HG02759 (cell line): ENCODE measurements at regions not wholly inside any gene's neighbourhood (a gene's known extent, or its start where the extent isn't known, plus 50 kb on each side); places are given as distances from the start of the nearest gene placed in this dataset.

Experiments used
- ATAC-seq: cut with Tn5 transposase; IDR thresholded peaks from one replicate; pipeline ENCODE4 v1.9.1; 2021; ENCODE audit warnings: mild to moderate bottlenecking, moderate library complexity; ENCODE audit not compliant: unreplicated experiment

DNA sequence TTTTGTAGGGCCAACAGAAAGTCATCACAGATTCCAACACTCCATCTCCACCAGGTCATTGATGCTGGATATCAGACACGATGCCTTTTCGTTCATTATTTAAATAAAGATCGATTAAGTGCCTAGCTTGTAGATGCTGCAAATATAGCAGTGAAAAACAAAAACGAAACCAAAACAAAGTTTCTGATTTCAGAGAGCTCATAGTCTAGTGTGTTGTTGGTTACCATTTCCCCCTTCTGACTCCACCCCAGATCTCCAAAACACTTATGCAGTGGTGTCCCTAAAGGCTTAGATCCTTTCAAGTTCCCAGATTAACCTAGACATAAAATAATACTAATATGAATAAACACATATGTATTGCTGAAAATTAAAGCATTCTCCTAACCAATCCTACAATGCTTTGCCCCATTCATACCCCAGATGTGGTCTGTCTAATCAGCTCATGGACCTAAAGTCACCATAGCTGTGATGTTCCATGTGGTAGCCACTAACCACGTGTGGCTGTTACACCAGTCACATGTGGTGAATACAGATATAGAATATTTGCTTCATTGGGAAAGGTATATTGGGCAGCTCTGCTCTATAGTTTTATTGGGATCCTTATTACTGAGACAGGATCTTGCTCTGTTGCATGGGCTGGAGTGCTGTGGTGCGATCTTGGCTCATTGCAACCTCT lies 787.2 kb downstream of the TDRD15 start:
- ATAC-seq: no peak

DNA sequence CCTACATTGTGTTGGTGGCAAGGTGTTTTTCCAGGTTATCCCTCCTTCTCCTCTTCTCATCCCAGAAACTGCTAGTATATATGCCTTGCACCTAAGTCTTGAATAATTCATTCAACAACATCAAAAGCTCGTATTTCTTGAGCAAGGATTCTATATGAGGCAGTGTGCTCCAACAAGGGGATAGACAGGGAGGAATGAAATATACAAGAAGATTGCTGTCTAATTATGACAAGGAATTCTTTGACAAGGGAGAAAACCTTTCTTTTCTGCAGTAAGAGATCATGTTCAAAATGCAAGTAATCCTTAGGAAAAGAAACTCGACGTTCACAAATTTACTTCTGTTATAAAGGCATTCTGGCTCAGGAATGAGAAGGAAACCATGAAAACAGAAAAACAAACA lies 788.6 kb downstream of the TDRD15 start:
- no peak for ATAC-seq

DNA sequence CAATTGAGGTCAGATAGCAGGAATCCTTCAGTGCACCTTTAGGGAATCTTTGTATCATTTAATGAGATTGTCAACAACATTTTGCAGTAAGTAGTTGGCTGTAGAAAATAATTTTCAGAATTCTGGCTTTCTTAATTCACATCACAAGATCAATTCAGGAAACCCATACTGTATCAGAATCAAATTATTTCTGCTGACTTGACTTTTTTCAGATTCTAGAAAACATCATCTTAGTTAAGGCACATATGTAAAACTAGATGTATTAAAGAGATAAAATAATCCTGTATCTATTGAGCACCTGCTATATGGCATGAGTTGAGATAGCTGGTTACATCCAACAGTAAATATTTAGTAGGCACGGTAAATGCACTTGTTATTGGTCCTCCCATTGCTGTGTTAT lies 791.4 kb downstream of the TDRD15 start:
- ATAC-seq: no peak

DNA sequence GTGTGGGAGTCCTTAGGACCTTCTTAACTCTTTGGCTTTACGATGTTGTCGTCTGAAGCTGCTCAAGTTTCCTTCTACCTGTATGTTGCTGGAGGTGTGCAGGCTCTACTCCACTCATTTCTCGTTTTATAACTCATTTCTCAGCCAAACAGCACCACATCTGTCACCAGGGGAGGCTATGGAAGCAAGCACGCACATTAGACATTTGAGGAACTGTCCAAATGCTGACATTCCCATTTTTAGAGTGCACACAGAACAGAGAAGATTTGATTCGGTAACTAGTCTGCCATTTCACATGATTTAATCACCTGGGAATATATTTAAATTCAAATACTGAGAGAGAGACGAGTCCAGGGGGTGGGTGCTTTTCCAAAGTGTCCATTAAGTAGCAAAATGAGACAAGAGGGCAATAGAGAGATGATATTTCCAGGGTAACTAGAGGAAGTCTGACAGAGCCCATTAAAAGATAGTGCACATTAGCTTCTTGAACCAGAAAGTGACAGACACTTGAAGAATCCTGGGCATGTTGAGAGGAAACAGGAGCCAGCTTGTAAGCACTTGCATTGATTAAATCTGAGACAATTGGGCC lies 793.3 kb downstream of the TDRD15 start:
- no peak for ATAC-seq

DNA sequence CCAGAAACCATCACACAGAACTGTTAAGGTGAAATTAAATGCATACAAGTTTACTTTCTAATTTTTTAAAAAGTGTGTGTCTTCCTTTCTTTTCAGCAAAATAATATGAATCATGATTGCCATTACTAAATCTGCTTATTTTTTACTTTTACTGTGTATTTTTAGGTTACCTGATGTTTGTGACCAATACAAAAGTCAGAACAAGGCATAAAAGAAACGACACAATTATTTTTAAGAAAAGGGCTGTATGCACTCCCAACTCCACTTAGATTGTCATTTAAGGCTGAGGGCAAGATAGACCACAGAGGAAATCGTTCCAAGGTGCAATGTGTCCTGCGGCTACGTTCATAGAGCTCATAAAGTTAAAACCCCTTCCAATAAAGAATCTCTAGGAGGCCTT lies 797.0 kb downstream of the TDRD15 start:
- no peak for ATAC-seq

DNA sequence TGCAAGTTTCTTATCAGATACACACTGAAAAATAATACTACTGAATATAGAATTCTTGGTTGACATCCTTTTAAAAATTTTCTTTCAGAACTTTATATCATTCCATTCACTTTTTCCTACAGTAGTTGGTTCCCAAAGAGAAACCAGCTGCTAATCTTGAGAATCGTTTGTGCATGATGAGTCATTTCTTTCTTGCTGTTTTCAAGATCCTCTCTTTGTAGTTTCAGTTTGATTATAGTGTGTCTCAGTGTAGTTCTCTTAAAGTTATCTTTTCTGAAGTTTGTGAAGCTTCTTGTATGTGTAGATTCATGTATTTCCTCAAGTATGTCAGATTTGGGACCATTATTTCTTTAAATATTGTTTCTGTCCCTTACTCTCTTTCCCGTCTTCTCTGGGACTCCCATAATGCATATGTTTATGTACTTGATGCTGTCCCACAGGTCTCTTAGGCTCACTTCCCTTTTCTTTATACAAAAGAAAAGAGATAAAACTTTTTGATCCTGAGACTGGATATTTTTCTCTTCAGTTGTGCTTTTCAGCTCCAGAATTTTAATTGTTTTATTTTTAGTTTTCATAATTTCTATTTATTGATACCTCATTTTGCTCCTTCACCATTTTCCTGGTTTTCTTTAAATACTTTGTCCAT lies 801.0 kb downstream of the TDRD15 start:
- ATAC-seq: peak; percentile 86

DNA sequence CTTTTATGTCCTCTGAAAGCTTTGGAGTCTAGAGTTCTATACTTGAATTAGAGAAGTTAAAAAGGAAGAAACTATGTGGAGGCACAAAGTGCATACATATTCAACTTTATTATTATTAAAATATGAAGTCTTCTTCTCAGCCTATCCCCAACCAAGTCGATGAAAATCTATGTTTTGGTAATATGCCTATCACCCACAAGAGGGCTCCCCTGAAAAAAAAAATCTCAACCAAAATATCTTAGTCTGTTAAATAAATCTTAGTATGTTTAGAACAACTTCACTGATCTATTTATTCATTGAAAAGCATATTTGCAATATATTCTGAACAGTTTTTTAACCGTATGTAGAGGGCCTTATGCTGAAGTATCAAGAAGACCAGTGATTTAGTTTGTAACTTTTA lies 804.5 kb downstream of the TDRD15 start:
- no peak for ATAC-seq

DNA sequence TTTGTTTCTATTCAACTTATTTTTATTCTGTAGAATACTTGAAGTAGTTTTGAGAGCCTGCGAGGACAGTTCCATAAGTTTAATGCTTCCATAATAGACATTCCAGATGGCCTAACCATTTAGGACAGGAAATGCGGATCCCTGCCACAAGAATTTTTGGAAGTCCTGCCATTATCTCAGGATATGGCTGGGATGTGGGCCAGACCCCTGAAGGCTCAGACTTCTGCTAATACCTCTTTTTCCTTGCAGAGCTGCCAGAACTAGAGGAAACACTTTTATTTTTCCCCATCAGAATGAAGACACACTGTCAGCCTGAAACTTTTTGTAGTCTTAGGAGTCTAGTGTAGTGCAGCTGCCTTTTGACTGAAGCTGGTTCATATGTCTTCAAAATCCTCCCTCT lies 806.5 kb downstream of the TDRD15 start:
- no peak for ATAC-seq

DNA sequence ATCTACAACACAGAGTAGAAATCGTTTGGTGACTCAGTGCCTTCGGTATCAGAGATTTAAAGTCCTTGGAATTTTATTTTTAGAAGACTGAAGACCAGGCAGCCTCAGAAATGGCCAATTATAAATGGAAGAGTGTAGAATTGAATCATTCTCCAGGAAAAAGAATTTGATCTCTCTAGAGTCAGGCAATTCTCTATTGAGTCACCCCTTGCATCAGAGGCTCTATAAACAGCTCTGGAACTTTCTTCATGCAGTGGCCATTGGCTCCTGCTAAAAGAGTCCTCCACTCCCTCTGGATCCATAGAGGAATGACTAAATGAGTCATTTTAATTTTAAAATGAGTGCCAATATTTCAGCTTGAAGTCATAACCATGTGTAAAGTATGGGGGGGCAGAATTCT lies 816.2 kb downstream of the TDRD15 start:
- ATAC-seq: no peak

DNA sequence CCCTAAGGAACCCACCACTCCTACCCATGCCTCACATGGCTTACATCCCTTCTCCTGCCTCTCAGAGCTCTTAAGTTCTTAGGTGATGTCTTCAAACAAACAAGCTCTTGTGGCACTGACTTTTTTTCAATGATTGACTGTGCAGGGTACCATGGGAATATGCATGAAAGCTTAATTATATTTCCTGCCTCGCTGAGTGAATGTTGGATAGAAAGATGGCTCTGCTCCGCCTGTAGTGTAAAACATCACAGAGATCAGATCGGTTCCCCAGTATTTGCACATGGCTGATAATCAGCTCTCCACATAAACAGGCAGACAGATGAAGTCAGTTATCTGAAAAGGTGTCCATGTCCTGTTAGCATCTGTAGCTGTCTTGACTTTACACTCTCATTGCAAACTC lies 820.8 kb downstream of the TDRD15 start:
- ATAC-seq: no peak

DNA sequence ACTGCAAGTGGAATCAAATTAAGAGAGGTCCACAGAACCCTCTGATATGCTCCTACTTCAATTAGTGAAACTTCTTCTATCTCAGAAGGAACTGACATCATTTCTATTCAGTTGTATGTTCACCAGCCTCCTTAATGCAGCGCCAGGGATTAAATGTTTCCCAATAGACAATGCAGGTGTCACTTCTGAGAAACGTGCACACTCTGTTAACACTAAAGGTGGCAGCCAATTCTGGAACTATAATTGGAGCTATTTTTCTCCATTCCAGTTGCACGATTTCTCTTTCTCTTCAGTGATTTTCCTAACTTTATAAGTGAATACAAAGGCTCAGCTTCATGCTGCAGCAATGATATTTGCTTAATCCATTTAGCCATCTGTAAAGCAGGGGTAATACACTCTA lies 821.9 kb downstream of the TDRD15 start:
- ATAC-seq: no peak

DNA sequence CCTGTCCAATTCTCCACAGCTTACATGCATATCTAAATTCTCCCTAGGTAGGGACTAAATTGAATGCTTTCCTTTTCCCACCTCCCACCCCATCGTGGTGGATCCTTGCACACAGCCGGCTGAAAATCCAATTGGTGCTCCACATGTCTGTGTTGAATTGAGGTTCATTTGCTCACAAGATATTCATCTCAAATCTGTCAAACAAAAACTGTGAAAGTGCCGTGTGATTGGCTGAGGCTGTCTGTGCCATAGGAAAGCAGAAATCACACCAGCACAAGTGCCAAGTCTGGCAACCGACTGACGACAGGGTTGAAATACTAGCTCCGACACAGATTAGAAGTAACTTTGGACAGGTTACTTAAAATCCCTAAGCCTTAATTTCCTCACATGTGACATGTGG lies 823.3 kb downstream of the TDRD15 start:
- ATAC-seq: no peak

DNA sequence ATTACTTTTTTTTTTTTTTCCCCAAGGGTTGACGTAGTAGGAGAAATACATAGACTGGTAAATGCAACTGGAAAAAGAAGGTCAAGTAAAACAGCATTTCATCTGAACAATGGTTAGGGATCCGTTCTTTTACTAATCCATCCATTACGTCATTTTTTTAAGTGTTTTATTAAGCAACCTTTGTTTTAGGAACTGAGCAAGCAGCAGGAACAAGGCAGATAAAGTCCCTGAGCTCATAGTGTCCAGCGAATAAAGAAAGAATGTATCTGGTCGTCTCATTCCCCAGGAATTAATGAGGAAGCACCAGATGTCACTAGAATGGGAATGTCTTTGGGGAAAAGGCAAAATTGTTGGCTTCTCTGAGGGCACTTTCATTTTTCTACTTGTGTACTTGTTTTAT lies 842.4 kb downstream of the TDRD15 start:
- ATAC-seq: no peak

DNA sequence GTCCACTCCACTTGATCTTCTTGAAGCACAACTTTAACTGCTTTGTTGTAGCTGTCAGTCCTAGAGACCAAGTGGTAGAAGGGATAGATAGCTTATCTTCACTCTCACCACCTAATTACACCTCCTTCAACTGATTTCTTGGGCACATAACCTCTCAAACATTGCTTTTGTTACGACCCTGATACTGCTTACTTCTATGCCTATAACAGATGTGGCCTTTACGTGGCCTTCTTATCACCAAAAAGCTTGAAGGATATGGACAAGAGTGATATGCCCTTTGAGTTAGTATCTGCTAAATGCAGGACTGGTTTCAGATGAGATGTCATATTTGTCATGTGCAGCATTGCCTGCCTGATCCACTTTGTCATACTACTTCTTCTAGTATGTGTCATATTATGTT lies 847.2 kb downstream of the TDRD15 start:
- ATAC-seq: no peak

DNA sequence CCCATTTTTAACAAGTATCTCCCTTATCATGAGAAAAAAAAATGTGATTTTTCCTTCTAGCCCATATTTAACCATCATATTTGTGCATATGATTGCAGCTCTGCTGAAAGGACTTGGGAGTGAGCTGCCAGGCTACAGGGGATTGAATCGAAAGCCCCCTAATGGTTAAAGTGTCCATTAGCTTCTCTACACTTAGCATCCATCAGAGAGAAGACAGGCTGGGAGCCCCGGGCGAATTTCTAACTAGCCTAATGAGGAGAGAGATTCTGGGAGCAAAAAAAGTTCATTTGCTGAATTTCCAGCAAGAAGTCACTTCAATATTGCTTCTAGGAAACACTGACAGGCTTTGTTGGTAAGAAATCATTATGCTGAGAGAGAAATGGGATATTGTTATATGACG lies 848.8 kb downstream of the TDRD15 start:
- ATAC-seq: no peak

DNA sequence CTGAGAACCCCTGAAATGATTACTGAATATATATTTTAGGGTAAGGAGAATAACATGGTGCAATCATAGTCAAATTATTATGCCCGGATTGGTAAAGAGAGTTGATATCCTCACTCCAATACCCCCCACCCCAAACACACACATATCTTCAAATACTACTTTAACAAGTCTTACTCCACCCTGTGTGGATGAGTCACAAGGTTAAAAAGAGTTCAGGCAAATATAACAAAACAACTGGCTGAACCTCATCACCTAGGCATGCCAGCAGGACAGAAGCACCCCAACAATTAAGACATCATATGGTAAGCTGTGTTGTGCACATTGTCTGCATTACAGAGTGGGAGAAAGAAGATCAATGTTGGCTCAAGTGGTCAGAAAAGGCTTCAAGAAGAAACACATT lies 857.4 kb downstream of the TDRD15 start:
- no peak for ATAC-seq

DNA sequence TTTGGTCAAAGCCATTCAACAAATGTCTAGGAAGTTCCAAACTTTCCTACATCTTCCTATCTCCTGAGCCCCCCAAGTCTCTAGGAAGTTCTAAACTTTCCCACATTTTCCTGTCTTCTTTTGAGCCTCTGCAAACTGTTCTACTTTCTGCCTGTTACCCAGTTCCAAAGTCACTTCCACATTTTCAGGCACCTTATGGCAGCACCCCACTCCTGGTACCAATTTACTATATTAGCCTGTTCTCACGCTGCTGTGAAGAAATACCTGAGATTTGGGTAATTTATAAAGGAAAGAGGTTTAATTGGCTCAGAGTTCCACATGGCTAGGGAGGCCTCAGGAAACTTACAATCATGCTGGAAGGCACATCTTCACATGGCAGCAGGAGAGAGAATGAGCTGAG lies 869.2 kb downstream of the TDRD15 start:
- ATAC-seq: no peak

DNA sequence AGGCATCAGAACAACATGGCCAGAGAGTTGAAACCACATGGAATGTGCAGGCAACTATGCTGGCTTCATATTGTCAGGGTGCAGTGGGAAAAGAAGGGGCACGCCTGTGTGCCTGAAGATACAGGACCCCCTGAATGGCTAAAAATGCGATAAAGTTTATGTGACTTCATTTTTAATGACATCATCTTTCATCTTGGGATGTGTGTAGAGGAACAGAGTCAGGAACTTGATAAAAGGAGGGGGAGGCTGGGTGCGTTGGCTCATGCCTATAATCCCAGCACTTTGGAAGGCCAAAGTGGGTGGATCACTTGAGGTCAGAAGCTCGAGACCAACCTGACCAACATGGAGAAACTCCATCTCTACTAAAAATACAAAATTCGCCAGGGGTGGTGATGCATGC lies 872.6 kb downstream of the TDRD15 start:
- ATAC-seq: no peak

DNA sequence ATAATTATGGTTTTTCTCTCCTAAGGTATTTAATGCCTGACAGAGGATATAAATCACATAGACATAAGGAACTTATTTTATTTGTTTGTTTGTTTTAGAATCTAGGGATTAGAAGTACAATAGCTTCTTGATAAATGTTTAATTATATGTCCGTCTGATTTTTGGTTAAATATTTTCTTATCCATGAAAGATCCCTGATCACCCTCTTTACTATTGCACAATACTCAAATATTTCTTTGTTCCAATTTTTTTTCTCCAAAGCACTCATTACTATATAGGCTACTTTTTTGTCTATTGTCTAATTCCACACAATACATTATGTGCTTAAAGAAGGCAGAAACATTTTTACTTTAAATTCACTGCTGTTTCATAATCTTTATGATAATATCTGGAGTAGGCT lies 875.8 kb downstream of the TDRD15 start:
- no peak for ATAC-seq

DNA sequence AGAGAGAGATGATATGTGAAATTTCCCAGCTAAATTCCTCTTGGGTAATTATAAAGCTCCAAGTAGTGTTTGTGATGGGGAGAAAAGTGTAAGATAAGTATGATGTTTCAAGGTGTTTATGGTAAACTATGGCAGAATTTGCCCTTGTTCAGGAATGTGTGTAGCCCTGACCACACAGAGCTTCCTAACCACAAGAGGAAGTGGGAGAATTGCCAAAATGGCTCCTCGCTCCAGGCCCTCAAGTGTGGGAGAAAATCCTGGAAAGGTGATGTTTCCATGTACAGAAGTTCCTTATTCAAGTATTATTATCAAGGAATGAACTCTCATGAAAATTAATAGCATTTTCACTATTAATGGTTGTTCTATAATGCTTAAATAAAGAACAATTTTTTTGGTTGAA lies 878.3 kb downstream of the TDRD15 start:
- no peak for ATAC-seq

DNA sequence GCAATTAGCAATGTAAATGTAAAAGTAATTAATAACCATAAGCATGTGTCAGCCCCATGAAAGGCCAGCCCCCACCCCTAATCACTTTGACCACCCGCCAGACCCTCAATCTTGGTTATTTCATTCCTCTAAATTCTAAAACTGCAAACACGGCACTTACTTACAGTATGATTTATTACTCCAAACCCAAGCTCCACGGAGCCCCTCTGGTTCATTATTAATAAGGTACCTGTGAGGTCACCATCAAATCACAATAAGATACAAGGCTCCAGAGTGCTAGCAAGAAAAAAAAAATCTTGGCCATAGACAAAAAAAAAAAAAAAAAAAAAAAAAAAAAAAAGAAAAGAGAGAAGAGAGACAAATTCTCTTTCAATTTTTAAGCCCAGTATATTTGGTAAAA lies 879.5 kb downstream of the TDRD15 start:
- no peak for ATAC-seq

DNA sequence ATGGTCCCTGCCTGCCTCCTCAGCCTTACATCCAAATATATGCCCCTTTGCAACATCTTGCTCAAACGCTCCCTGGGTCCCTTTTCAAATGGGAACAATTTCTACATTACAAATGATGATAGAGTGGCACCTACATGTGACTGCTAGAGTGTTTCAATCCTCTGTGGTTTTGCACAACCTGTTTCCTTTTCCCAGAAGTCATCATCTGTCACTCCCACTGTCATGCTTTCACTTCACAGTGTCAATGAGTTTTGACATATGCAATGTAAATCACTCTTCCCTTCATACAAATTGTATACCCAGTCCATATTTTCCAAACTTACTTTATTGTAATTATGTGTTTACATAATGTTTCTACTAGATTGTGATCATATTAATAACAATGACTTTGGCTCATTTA lies 887.3 kb downstream of the TDRD15 start:
- ATAC-seq: no peak
